K562 (cell line): ENCODE measurements at regions not wholly inside any gene's neighbourhood (a gene's known extent, or its start where the extent isn't known, plus 50 kb on each side); places are given as distances from the start of the nearest gene placed in this dataset.

Experiments used
- ATAC-seq: fragments of 200-7000 bp; cut with Tn5 transposase; 3 replicates; pipeline ENCODE4 v1.9.1; 2020; ENCODE audit warnings: moderate library complexity
- BruUV-seq: library from RNA; stranded (reverse); fragments of 400-500 nt; replicated peaks from 2 replicates; lab custom pipeline; 2021; lab: Mats Ljungman, UMichigan
- CTCF ChIA-PET: fragments of 300-600 bp; formaldehyde crosslinking; extraction: SDS; loops from one replicate; lab custom pipeline; 2021; ENCODE audit warnings: low intra/inter-chr PET ratio; lab: Yijun Ruan, JAX
- POLR2A ChIA-PET: fragments of 300-600, 350-650 bp; sonication (Branson Sonifier 250); formaldehyde crosslinking; extraction: SDS; loops from one replicate; lab custom pipeline; 2021; ENCODE audit warnings: antibody characterized with exemption, inconsistent platforms; lab: Yijun Ruan, JAX
- DNase-seq, 4 experiments: peaks; one replicate each; pipeline versions ENCODE4 v3.0.0 to v3.0.0-alpha.2; 2011 to 2018; ENCODE audit warnings: low spot score in 3 of 4, mixed read lengths in 3 of 4; ENCODE audit errors: extremely low read depth in 1 of 4
- FAIRE-seq: peaks from 2 replicates; lab custom pipeline; 2011; peaks lifted over from hg19 to GRCh38; lab: Jason Lieb, UNC
- H2AFZ ChIP-seq: 2 replicates; pipeline ENCODE4 v1.6.0; 2011; ENCODE audit warnings: low read depth, low read length, control low read depth, inconsistent platforms
- H3K27ac ChIP-seq: fragments of 200-600 bp; 3 replicates; pipeline ENCODE4 v1.8.0; 2011; ENCODE audit warnings: low read depth, mild to moderate bottlenecking, control low read depth, inconsistent platforms, low read length, moderate library complexity, mixed read lengths; ENCODE audit errors: extremely low read depth
- H3K27me3 ChIP-seq, 2 experiments: fragments of 300-600 bp in 1 of 2; 2 replicates in 1 of 2; 3 replicates in 1 of 2; pipeline versions ENCODE4 v1.6.0 to v1.8.0; 2011; ENCODE audit warnings: inconsistent platforms in 2 of 2, low read length in 2 of 2, mild to moderate bottlenecking in 1 of 2, mixed read lengths in 1 of 2, moderate library complexity in 1 of 2; ENCODE audit not compliant: control insufficient read depth in 2 of 2, insufficient read depth in 2 of 2
- H3K36me3 ChIP-seq: fragments of 300-600 bp; 3 replicates; pipeline ENCODE4 v1.8.0; 2011; ENCODE audit warnings: mild to moderate bottlenecking, low read length, inconsistent platforms; ENCODE audit not compliant: control insufficient read depth, insufficient read depth
- H3K4me1 ChIP-seq, 2 experiments: fragments of 200-600 bp in 1 of 2; replicated peaks in 1 of 2; 2 replicates in 1 of 2; 3 replicates in 1 of 2; pipeline versions ENCODE4 v1.5.1 to v1.8.0; 2011; ENCODE audit warnings: inconsistent platforms in 2 of 2, low read length in 2 of 2, mild to moderate bottlenecking in 1 of 2, mixed read lengths in 1 of 2, moderate library complexity in 1 of 2; ENCODE audit not compliant: control insufficient read depth in 2 of 2, insufficient read depth in 2 of 2
- H3K4me2 ChIP-seq: 2 replicates; pipeline ENCODE4 v1.6.1; 2011; ENCODE audit warnings: low read length, control low read depth, inconsistent platforms, mixed read lengths; ENCODE audit not compliant: insufficient read depth
- H3K4me3 ChIP-seq: fragments of 200-600 bp; sonication (generic), shearing (Covaris generic); 2 replicates; pipeline ENCODE4 v1.5.1; 2016; ENCODE audit warnings: control low read depth, inconsistent platforms
- H3K79me2 ChIP-seq: fragments of 200-600 bp; 3 replicates; pipeline ENCODE4 v1.8.0; 2011; ENCODE audit warnings: low read length, inconsistent platforms; ENCODE audit not compliant: control insufficient read depth, insufficient read depth
- H3K9ac ChIP-seq, 2 experiments: 2 replicates each; pipeline versions ENCODE4 v1.6.0 to v1.6.1; 2011; ENCODE audit warnings: low read depth in 2 of 2, low read length in 2 of 2, control low read depth in 1 of 2, inconsistent platforms in 1 of 2, mild to moderate bottlenecking in 1 of 2, mixed read lengths in 1 of 2; ENCODE audit not compliant: insufficient read depth in 1 of 2
- H3K9me1 ChIP-seq: one replicate; pipeline ENCODE4 v1.6.0; 2011; ENCODE audit warnings: inconsistent platforms, mild to moderate bottlenecking, low read length, moderate library complexity; ENCODE audit not compliant: control insufficient read depth, insufficient read depth
- H3K9me3 ChIP-seq: replicated peaks from 2 replicates; pipeline ENCODE4 v1.5.1; 2011; ENCODE audit warnings: low read depth, low read length, inconsistent platforms; ENCODE audit not compliant: control insufficient read depth, insufficient read depth
- H4K20me1 ChIP-seq: replicated peaks from 2 replicates; pipeline ENCODE4 v1.6.1; 2011; ENCODE audit warnings: low read length, inconsistent platforms, mixed read lengths; ENCODE audit not compliant: control insufficient read depth, insufficient read depth
- CSDE1 ChIP-seq, 2 experiments: fragments of 450-650 bp; IDR thresholded peaks; 2 replicates each; pipeline ENCODE4 v1.6.1; 2016; ENCODE audit warnings: mild to moderate bottlenecking in 1 of 2
- KLF6 ChIP-seq: fragments of 250-450 bp; sonication (Bioruptor Pico); IDR thresholded peaks from 2 replicates; pipeline ENCODE4 v1.4.0; 2020; ENCODE audit warnings: mild to moderate bottlenecking, moderate library complexity, borderline replicate concordance
- MEF2D ChIP-seq: conservative IDR thresholded peaks from 2 replicates; pipeline ENCODE4 v1.6.1; 2016; ENCODE audit warnings: low read depth, missing genetic modification characterization, missing compliant biosample characterization
- MXD1 ChIP-seq: fragments of 250-450 bp; sonication (Bioruptor Pico); IDR thresholded peaks from 2 replicates; pipeline ENCODE4 v1.8.0; 2021; ENCODE audit warnings: borderline replicate concordance, mild to moderate bottlenecking, moderate library complexity; ENCODE audit not compliant: poor library complexity, severe bottlenecking
- RAD51 ChIP-seq: fragments of 450-650 bp; IDR thresholded peaks from 2 replicates; pipeline ENCODE4 v1.7.1; 2016; ENCODE audit warnings: low read depth, mild to moderate bottlenecking, borderline replicate concordance
- RBFOX2 ChIP-seq: fragments of 200-400 bp; formaldehyde crosslinking; IDR thresholded peaks from 2 replicates; pipeline ENCODE4 v1.6.1; 2017; ENCODE audit warnings: low read depth, mild to moderate bottlenecking, low read length, moderate library complexity
- SFPQ ChIP-seq: fragments of 200-400 bp; formaldehyde crosslinking; IDR thresholded peaks from 2 replicates; pipeline ENCODE4 v1.6.1; 2017; ENCODE audit warnings: mild to moderate bottlenecking, low read depth, low read length, moderate library complexity
- WGBS: fragments of 100-300 bp; shearing (Covaris generic); methylation state at CpG from one replicate; pipeline ENCODE4 v1.1.6; 2016; ENCODE audit warnings: low coverage, mixed read lengths; ENCODE audit not compliant: insufficient coverage; ENCODE audit errors: missing lambda C conversion rate; 5-methylcytosine and 5-hydroxymethylcytosine counted together
- in situ Hi-C: fragments of 300-500 bp; cut with MboI; formaldehyde crosslinking; loops from 4 replicates; pipeline ENCODE4 v1.15.0; 2018; ENCODE audit warnings: inconsistent platforms, mixed read lengths
- intact Hi-C: fragments of 100-400 bp; cut with micrococcal nuclease; formaldehyde crosslinking; loops from 2 replicates; pipeline ENCODE4 v1.14.2; 2022

- TF ChIP-seq CSDE1 (IDR thresholded peaks at IDR 0.05) = no peak
- no peak for TF ChIP-seq MEF2D (tag)
- no peak for TF ChIP-seq RBFOX2
- no peak for TF ChIP-seq KLF6 (CRISPR knock-in tag)
- no peak for TF ChIP-seq RAD51
- TF ChIP-seq MXD1 = no peak
- TF ChIP-seq SFPQ = no peak
- TF ChIP-seq, all 486 proteins: peak for 0
- Histone ChIP-seq H3K79me2 (no peaks in the 10 kb centered on the region), H3K4me1 (peaks cover 0 to 22% of the 10 kb centered on the region in 2 experiments; a peak in 2 of 5 replicates), H3K4me3 (no peak overlapping the region), H3K9ac (peak overlapping the region in 1 of 2 experiments; percentile 26; a peak in 1 of 4 replicates), H3K27me3 (peaks cover 0 to 21% of the 10 kb centered on the region in 2 experiments; a peak in 2 of 5 replicates), H2AFZ (no peak overlapping the region), H3K4me2 (no peak overlapping the region), H3K36me3 (no peaks in the 10 kb centered on the region), H3K9me3 (no peaks in the 10 kb centered on the region), H3K27ac (no peak overlapping the region), H3K9me1 (no peaks in the 10 kb centered on the region), H4K20me1 (no peaks in the 10 kb centered on the region)
- no TSS peak for BruUV-seq
- ChIA-PET POLR2A (interaction anchor here (0.5 to 0.7 kb wide), 2 partner anchors 26 to 115 kb away, joined by 4 read pairs; no protein-coding TSS in a partner anchor), CTCF (no interaction called here)
- intact Hi-C loops = no loop called here
- no peak for DNase-seq
- FAIRE-seq = no peak
- in situ Hi-C loops = no loop called here
- no peak; the same call in none of the 3 replicates for ATAC-seq
- 26% methylated on average over 20 of the region's 23 CpGs for WGBS
Measured at GRCh38 chr17:68134046-68134637, 98.6 kb downstream of the KPNA2 start.
